Activated CD4-positive, alpha-beta T cell treated with anti-CD3 and anti-CD28 coated beads, Interleukin-2, amount 10 ng/mL, durations not matched to agents 7 days and 5 days (primary cell): ENCODE measurements at regions not wholly inside any gene's neighbourhood (a gene's known extent, or its start where the extent isn't known, plus 50 kb on each side); places are given as distances from the start of the nearest gene placed in this dataset.

Experiments used
- CTCF ChIA-PET: fragments of 350-600 bp; sonication (Branson Sonifier 250); formaldehyde crosslinking; loops from one replicate; lab custom pipeline; 2021; ENCODE audit warnings: antibody characterized with exemption; lab: Charles Lee
- POLR2A ChIA-PET: fragments of 350-600 bp; sonication (Branson Sonifier 250); formaldehyde crosslinking; loops from one replicate; lab custom pipeline; 2021; ENCODE audit warnings: antibody characterized with exemption; lab: Charles Lee
- DNase-seq: peaks from one replicate; pipeline ENCODE4 v3.0.0-alpha.2; 2020
- H3K27ac Mint-ChIP-seq: one replicate; pipeline ENCODE4 v1.8.0; 2021; ENCODE audit warnings: mild to moderate bottlenecking, moderate library complexity, mixed read lengths
- H3K27me3 Mint-ChIP-seq: one replicate; pipeline ENCODE4 v1.8.0; 2021; ENCODE audit warnings: mixed read lengths
- H3K36me3 Mint-ChIP-seq: one replicate; pipeline ENCODE4 v1.8.0; 2021; ENCODE audit warnings: low read depth, mixed read lengths
- H3K4me1 Mint-ChIP-seq: one replicate; pipeline ENCODE4 v1.8.0; 2021; ENCODE audit warnings: mixed read lengths
- H3K4me3 Mint-ChIP-seq: one replicate; pipeline ENCODE4 v1.8.0; 2021; ENCODE audit warnings: mild to moderate bottlenecking, moderate library complexity, mixed read lengths
- H3K9me3 Mint-ChIP-seq: one replicate; pipeline ENCODE4 v1.8.0; 2021; ENCODE audit warnings: mixed read lengths

GRCh38 chr2:161017780-161018470 is 142.3 kb upstream of the TANK start:
- ChIA-PET CTCF (interaction anchor here (0.5 kb wide), 1 partner anchor 969 kb away, joined by 5 read pairs; no protein-coding TSS in a partner anchor), POLR2A (no interaction called here)
- Mint-ChIP-seq H3K9me3 (peaks cover 11% of the 10 kb centered on the region), H3K27ac (no peak overlapping the region), H3K4me3 (no peak overlapping the region), H3K4me1 (no peaks in the 10 kb centered on the region), H3K36me3 (peaks cover 2% of the 10 kb centered on the region), H3K27me3 (peaks cover 12% of the 10 kb centered on the region)
- no peak for DNase-seq

- Mint-ChIP-seq H3K4me1 (no peaks in the 10 kb centered on the region), H3K27me3 (peaks cover 13% of the 10 kb centered on the region), H3K36me3 (peaks cover 2% of the 10 kb centered on the region), H3K4me3 (no peak overlapping the region), H3K27ac (no peak overlapping the region), H3K9me3 (peaks cover 11% of the 10 kb centered on the region)
- ChIA-PET CTCF (interaction anchor here (0.6 to 1.1 kb wide), 2 partner anchors 13 to 254 kb away, joined by 3 read pairs; no protein-coding TSS in a partner anchor), POLR2A (no interaction called here)
- DNase-seq, result no peak
Measured at GRCh38 chr2:161019311-161019710, 140.9 kb upstream of the TANK start.

GRCh38 chr2:161020437-161020836 is 139.8 kb upstream of the TANK start:
- Mint-ChIP-seq H3K27ac (no peak overlapping the region), H3K4me3 (no peak overlapping the region), H3K9me3 (peaks cover 2% of the 10 kb centered on the region), H3K36me3 (peaks cover 2% of the 10 kb centered on the region), H3K4me1 (no peaks in the 10 kb centered on the region), H3K27me3 (peaks cover 7% of the 10 kb centered on the region)
- ChIA-PET CTCF (interaction anchor here (0.7 to 1.1 kb wide), 2 partner anchors 12 to 43 kb away, joined by 3 read pairs; no protein-coding TSS in a partner anchor), POLR2A (no interaction called here)
- no peak for DNase-seq

GRCh38 chr2:161028581-161028980 is 131.6 kb upstream of the TANK start:
- Mint-ChIP-seq H3K9me3 (peaks cover 11% of the 10 kb centered on the region), H3K27me3 (peaks cover 10% of the 10 kb centered on the region), H3K4me3 (no peak overlapping the region), H3K4me1 (peaks cover 5% of the 10 kb centered on the region), H3K36me3 (peaks cover 5% of the 10 kb centered on the region), H3K27ac (peak overlapping the region; percentile 1)
- ChIA-PET CTCF (no interaction called here), POLR2A (no interaction called here)
- DNase-seq, result no peak

- no peak for DNase-seq
- CTCF ChIA-PET, result no interaction called here
- H3K36me3 Mint-ChIP-seq, result peaks cover 5% of the 10 kb centered on the region
- no peak overlapping the region for H3K4me3 Mint-ChIP-seq
- H3K27me3 Mint-ChIP-seq, result peaks cover 6% of the 10 kb centered on the region
- peaks cover 5% of the 10 kb centered on the region for H3K4me1 Mint-ChIP-seq
- H3K9me3 Mint-ChIP-seq, result peaks cover 11% of the 10 kb centered on the region
- H3K27ac Mint-ChIP-seq, result no peak overlapping the region
- POLR2A ChIA-PET, result no interaction called here
Measured at GRCh38 chr2:161029321-161029720, 130.9 kb upstream of the TANK start.

GRCh38 chr2:161030260-161031063 is 129.8 kb upstream of the TANK start:
- Mint-ChIP-seq H3K9me3 (peaks cover 13% of the 10 kb centered on the region), H3K4me3 (no peak overlapping the region), H3K36me3 (peaks cover 5% of the 10 kb centered on the region), H3K4me1 (peaks cover 5% of the 10 kb centered on the region), H3K27ac (no peak overlapping the region), H3K27me3 (peaks cover 7% of the 10 kb centered on the region)
- POLR2A ChIA-PET, result no interaction called here
- CTCF ChIA-PET, result no interaction called here
- DNase-seq, result no peak

GRCh38 chr2:161031511-161031910 is 128.7 kb upstream of the TANK start:
- no peak for DNase-seq

GRCh38 chr2:161032635-161033034 is 127.6 kb upstream of the TANK start:
- CTCF ChIA-PET, result interaction anchor here (1.3 to 1.4 kb wide), 2 partner anchors 13 to 31 kb away, joined by 3 read pairs; no protein-coding TSS in a partner anchor
- DNase-seq, result no peak
- Mint-ChIP-seq H3K36me3 (peaks cover 5% of the 10 kb centered on the region), H3K4me1 (peaks cover 5% of the 10 kb centered on the region), H3K9me3 (peaks cover 15% of the 10 kb centered on the region), H3K27me3 (peaks cover 3% of the 10 kb centered on the region), H3K27ac (no peak overlapping the region), H3K4me3 (no peak overlapping the region)
- POLR2A ChIA-PET, result no interaction called here

More at GRCh38 chr2:161031511-161031910, 128.7 kb upstream of the TANK start:
- ChIA-PET POLR2A (no interaction called here), CTCF (interaction anchor here (1.3 kb wide), 1 partner anchor 12 kb away, joined by 3 read pairs; no protein-coding TSS in a partner anchor)
- peaks cover 3% of the 10 kb centered on the region for H3K27me3 Mint-ChIP-seq
- peaks cover 15% of the 10 kb centered on the region for H3K9me3 Mint-ChIP-seq
- peaks cover 5% of the 10 kb centered on the region for H3K4me1 Mint-ChIP-seq
- no peak overlapping the region for H3K27ac Mint-ChIP-seq
- H3K4me3 Mint-ChIP-seq, result no peak overlapping the region
- H3K36me3 Mint-ChIP-seq, result peaks cover 5% of the 10 kb centered on the region

GRCh38 chr2:161033059-161033660 is 127.1 kb upstream of the TANK start:
- DNase-seq, result no peak
- Mint-ChIP-seq H3K27me3 (peaks cover 3% of the 10 kb centered on the region), H3K4me1 (peaks cover 5% of the 10 kb centered on the region), H3K36me3 (peaks cover 5% of the 10 kb centered on the region), H3K27ac (no peak overlapping the region), H3K9me3 (peaks cover 15% of the 10 kb centered on the region), H3K4me3 (no peak overlapping the region)
- ChIA-PET CTCF (interaction anchor here (0.6 to 1.4 kb wide), 3 partner anchors 13 to 36 kb away, joined by 3 read pairs; no protein-coding TSS in a partner anchor), POLR2A (no interaction called here)

- H3K27me3 Mint-ChIP-seq, result peaks cover 5% of the 10 kb centered on the region
- H3K4me1 Mint-ChIP-seq, result no peaks in the 10 kb centered on the region
- ChIA-PET CTCF (interaction anchor here (0.6 to 1.6 kb wide), 2 partner anchors 27 to 67 kb away, joined by 3 to 4 read pairs; no protein-coding TSS in a partner anchor), POLR2A (no interaction called here)
- H3K27ac Mint-ChIP-seq, result no peak overlapping the region
- peaks cover 4% of the 10 kb centered on the region for H3K9me3 Mint-ChIP-seq
- H3K36me3 Mint-ChIP-seq, result no peaks in the 10 kb centered on the region
- H3K4me3 Mint-ChIP-seq, result no peak overlapping the region
- DNase-seq, result no peak
Measured at GRCh38 chr2:161036926-161037325, 123.3 kb upstream of the TANK start.

GRCh38 chr2:161039071-161039470 is 121.2 kb upstream of the TANK start:
- H3K4me1 Mint-ChIP-seq, result no peaks in the 10 kb centered on the region
- POLR2A ChIA-PET, result no interaction called here
- H3K9me3 Mint-ChIP-seq, result peaks cover 4% of the 10 kb centered on the region
- DNase-seq, result no peak
- no peak overlapping the region for H3K27ac Mint-ChIP-seq
- CTCF ChIA-PET, result interaction anchor here (0.6 kb wide), 1 partner anchor 14 kb away, joined by 3 read pairs; no protein-coding TSS in a partner anchor
- H3K36me3 Mint-ChIP-seq, result no peaks in the 10 kb centered on the region
- H3K27me3 Mint-ChIP-seq, result peaks cover 10% of the 10 kb centered on the region
- no peak overlapping the region for H3K4me3 Mint-ChIP-seq

GRCh38 chr2:161041356-161041755 is 118.9 kb upstream of the TANK start:
- H3K27me3 Mint-ChIP-seq, result peaks cover 21% of the 10 kb centered on the region
- no peaks in the 10 kb centered on the region for H3K36me3 Mint-ChIP-seq
- H3K27ac Mint-ChIP-seq, result no peak overlapping the region
- no peaks in the 10 kb centered on the region for H3K9me3 Mint-ChIP-seq
- no peaks in the 10 kb centered on the region for H3K4me1 Mint-ChIP-seq
- ChIA-PET POLR2A (no interaction called here), CTCF (interaction anchor here (0.6 kb wide), 1 partner anchor 1437 kb away, joined by 3 read pairs; no protein-coding TSS in a partner anchor)
- H3K4me3 Mint-ChIP-seq, result no peak overlapping the region
- no peak for DNase-seq
